LNCAP (cell line): ENCODE measurements at regions not wholly inside any gene's neighbourhood (a gene's known extent, or its start where the extent isn't known, plus 50 kb on each side); places are given as distances from the start of the nearest gene placed in this dataset.

Experiments used
- CTCF ChIP-seq: fragments of 450-650 bp; IDR thresholded peaks from 2 replicates; pipeline ENCODE4 v1.5.1; 2017; ENCODE audit warnings: mild to moderate bottlenecking

- TF ChIP-seq CTCF, result no peak
Observed at GRCh38 chr2:95667480-95667879, 75.7 kb downstream of the TRIM43 start.

GRCh38 chr2:95669441-95669991 lies 77.7 kb downstream of the TRIM43 start:
- TF ChIP-seq CTCF, result no peak

DNA sequence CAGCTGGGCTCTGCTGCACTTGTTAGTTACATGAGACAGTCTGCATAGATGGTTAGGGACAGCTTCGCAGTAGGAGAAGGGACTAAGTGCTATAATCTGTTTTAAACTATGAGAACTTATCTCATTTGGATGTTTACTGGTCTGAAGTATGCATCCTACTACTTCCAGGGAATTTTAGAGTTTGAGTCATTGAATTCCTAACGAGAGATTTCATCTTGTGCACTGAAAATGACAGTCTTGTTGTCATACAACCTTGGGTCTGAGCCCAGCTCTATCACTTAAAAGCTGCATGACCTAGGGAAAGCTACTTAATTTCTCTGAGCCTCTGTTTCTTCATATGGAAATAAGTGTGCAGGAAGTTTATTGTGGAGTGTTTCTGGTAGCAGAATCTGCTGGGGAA lies 78.4 kb downstream of the TRIM43 start:
- TF ChIP-seq CTCF, result no peak

DNA sequence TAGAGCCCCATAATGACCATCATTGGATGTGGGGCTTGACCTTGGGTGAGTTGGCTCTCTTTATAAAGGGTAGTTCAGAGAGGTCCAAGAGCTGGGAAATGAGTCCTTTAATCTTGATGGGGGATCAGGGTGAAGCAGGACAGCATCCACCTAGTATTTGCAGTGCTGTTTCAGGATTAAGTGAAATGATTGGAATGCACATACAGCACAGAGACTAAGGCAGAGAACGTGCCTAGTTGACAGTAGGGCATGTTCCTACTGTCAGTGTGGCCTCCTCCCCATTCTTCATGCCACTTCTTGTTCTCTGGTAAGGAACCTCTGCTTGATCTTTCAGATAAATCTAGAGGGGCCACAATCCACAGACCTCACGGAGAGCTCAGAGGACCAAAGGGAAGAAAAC lies 78.9 kb downstream of the TRIM43 start:
- TF ChIP-seq CTCF, result no peak

- TF ChIP-seq CTCF, result no peak
Observed at GRCh38 chr2:95674186-95674585, 82.4 kb downstream of the TRIM43 start.

- TF ChIP-seq CTCF, result no peak
Observed at GRCh38 chr2:95677346-95677745, 85.5 kb downstream of the TRIM43 start.

DNA sequence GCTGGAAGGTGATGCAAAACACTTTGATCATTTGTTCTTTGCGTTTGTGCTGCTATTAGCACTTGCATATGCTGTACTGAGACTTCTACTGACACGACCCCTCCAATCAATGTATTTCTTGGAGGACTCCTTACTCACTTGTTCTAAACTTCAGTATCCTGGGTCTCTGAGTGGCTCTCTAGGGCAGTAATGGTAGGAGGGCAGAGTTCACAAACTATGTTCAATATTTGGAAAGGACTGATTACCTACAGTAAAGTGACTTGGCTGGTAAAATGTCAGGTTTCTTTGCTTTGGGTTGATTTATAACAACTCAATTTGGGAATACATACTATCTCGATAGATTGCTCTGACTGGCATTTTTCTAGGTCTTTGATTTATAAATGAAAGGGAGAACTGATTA lies 93.7 kb downstream of the TRIM43 start:
- no peak for TF ChIP-seq CTCF

DNA sequence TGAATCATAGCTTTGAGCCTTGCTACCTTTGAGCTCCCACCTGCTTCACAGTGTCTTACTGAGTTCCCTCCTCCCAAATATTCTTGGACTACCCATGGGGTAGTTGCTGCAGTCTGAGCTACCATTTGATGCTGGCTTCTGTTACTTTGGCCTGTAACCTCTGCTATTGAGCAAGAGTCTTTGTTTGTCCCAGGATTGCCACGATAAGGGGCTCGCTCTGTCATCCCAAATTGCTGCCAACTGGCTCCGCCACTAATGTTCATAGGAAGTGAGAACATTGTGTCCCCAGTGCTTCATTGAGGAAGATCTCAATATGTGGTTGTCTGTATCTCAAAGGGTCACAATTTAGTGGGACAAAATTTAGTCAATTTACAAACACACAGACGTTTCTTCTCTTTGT lies 103.8 kb downstream of the TRIM43 start:
- no peak for TF ChIP-seq CTCF
